Left cardiac atrium (tissue), 4 donors: ENCODE measurements at regions not wholly inside any gene's neighbourhood (a gene's known extent, or its start where the extent isn't known, plus 50 kb on each side); places are given as distances from the start of the nearest gene placed in this dataset.

ENCODE experiments used
- ATAC-seq, 2 donors: fragments of 200-7000 bp; cut with Tn5 transposase; one replicate each; pipeline ENCODE4 v1.9.1; 2020; ENCODE audit warnings: mild to moderate bottlenecking in 2 of 2, moderate library complexity in 2 of 2
- DNase-seq: peaks from one replicate; pipeline ENCODE4 v3.0.0-alpha.2; 2020
- intact Hi-C, 2 donors: fragments of 100-400 bp; cut with DNase I; formaldehyde crosslinking; loops; one replicate each; pipeline versions ENCODE4 v1.14.1 to v1.15.1; 2022 to 2023
- donor health status: DM: no; HTN: yes; CAD: no.
- donor health status: DM: no; HTN: yes; CAD: no; lungs with severe emphysema.
- donor health status: DM: yes; HTN: yes; CAD: no.
- donor health status: Dilated cardiomyopathy.

- ATAC-seq: no peak
- intact Hi-C loops: no loop called here
Measured at GRCh38 chr12:5189173-5189572, 145.5 kb downstream of the KCNA5 start.

GRCh38 chr12:5191803-5192538, 148.3 kb downstream of the KCNA5 start:
- no peak for ATAC-seq

More at GRCh38 chr12:5189173-5189572, 145.5 kb downstream of the KCNA5 start:
- DNase-seq: no peak

GRCh38 chr12:5192726-5193125, 149.0 kb downstream of the KCNA5 start:
- ATAC-seq (no peak), DNase-seq (no peak)
- intact Hi-C loops: no loop called here

More at GRCh38 chr12:5191803-5192538, 148.3 kb downstream of the KCNA5 start:
- intact Hi-C loops: no loop called here
- no peak for DNase-seq

GRCh38 chr12:5194306-5194705, 150.6 kb downstream of the KCNA5 start:
- DNase-seq (no peak), ATAC-seq (no peak)
- intact Hi-C loops: no loop called here

GRCh38 chr12:5195244-5195643, 151.6 kb downstream of the KCNA5 start:
- no peak for DNase-seq
- intact Hi-C loops: no loop called here
- ATAC-seq: no peak

GRCh38 chr12:5195691-5196090, 152.0 kb downstream of the KCNA5 start:
- ATAC-seq: no peak
- intact Hi-C loops: no loop called here
- DNase-seq: no peak

- ATAC-seq (no peak), DNase-seq (no peak)
- intact Hi-C loops: no loop called here
Measured at GRCh38 chr12:5197131-5197530, 153.5 kb downstream of the KCNA5 start.

- intact Hi-C loops: no loop called here
- DNase-seq: no peak
- ATAC-seq: no peak
Measured at GRCh38 chr12:5197656-5198055, 154.0 kb downstream of the KCNA5 start.

GRCh38 chr12:5200278-5201087, 156.8 kb downstream of the KCNA5 start:
- intact Hi-C loops: loop anchor here (2.0 to 5.0 kb wide), 2 partner anchors 242 kb away; no protein-coding TSS in a partner anchor
- DNase-seq (peak; percentile 53), ATAC-seq (peak; percentile 71 to 78)

- intact Hi-C loops: loop anchor here (2.0 to 5.0 kb wide), 2 partner anchors 241 kb away; no protein-coding TSS in a partner anchor
- peak; percentile 29 for DNase-seq
- ATAC-seq: peak; percentile 33 to 40
Measured at GRCh38 chr12:5201554-5202218, 158.0 kb downstream of the KCNA5 start.

GRCh38 chr12:5203274-5203673, 159.6 kb downstream of the KCNA5 start:
- ATAC-seq: no peak
- intact Hi-C loops: loop anchor here in 1 of 2 donors (5.0 kb wide), 1 partner anchor 239 kb away; no protein-coding TSS in a partner anchor

GRCh38 chr12:5203720-5204119, 160.0 kb downstream of the KCNA5 start:
- intact Hi-C loops: loop anchor here in 1 of 2 donors (5.0 kb wide), 1 partner anchor 239 kb away; no protein-coding TSS in a partner anchor
- DNase-seq: no peak
- no peak for ATAC-seq

More at GRCh38 chr12:5203274-5203673, 159.6 kb downstream of the KCNA5 start:
- DNase-seq: no peak

- ATAC-seq (no peak), DNase-seq (no peak)
- intact Hi-C loops: loop anchor here in 1 of 2 donors (5.0 kb wide), 1 partner anchor 238 kb away; no protein-coding TSS in a partner anchor
Measured at GRCh38 chr12:5204271-5204670, 160.6 kb downstream of the KCNA5 start.

GRCh38 chr12:5204831-5205230, 161.2 kb downstream of the KCNA5 start:
- DNase-seq (no peak), ATAC-seq (no peak)
- intact Hi-C loops: loop anchor here in 1 of 2 donors (5.0 kb wide), 1 partner anchor 237 kb away; no protein-coding TSS in a partner anchor

GRCh38 chr12:5206401-5207175, 162.9 kb downstream of the KCNA5 start:
- no peak for ATAC-seq
- no peak for DNase-seq
- intact Hi-C loops: no loop called here

GRCh38 chr12:5210179-5210922, 166.7 kb downstream of the KCNA5 start:
- no peak for ATAC-seq
- intact Hi-C loops: no loop called here
- no peak for DNase-seq

GRCh38 chr12:5210923-5211290, 167.2 kb downstream of the KCNA5 start:
- DNase-seq: no peak
- ATAC-seq: no peak
- intact Hi-C loops: no loop called here

- intact Hi-C loops: no loop called here
- ATAC-seq (no peak), DNase-seq (no peak)
Measured at GRCh38 chr12:5213336-5213735, 169.7 kb downstream of the KCNA5 start.
